ENCODE measurements at regions not wholly inside any gene's neighbourhood (a gene's known extent, or its start where the extent isn't known, plus 50 kb on each side); places are given as distances from the start of the nearest gene placed in this dataset.

GRCh38 chr18:68478246-68478645 lies 236.7 kb downstream of the TMX3 start:
- ATAC-seq: no peak
- intact Hi-C loops (cut with DNase I): no loop called here
- no peak for DNase-seq (ENCODE audit: missing footprints)

- intact Hi-C loops (cut with DNase I): no loop called here
- DNase-seq (ENCODE audit: missing footprints) (no peak), ATAC-seq (no peak)
Measured at GRCh38 chr18:68475883-68476282, 239.0 kb downstream of the TMX3 start.

- DNase-seq (ENCODE audit: missing footprints) (no peak), ATAC-seq (no peak)
- intact Hi-C loops (cut with DNase I): no loop called here
Measured at GRCh38 chr18:68472701-68473295, 242.1 kb downstream of the TMX3 start.

GRCh38 chr18:68469049-68469625 lies 245.8 kb downstream of the TMX3 start:
- DNase-seq (ENCODE audit: missing footprints) (no peak), ATAC-seq (no peak)
- intact Hi-C loops (cut with DNase I): no loop called here

GRCh38 chr18:68467957-68468356 lies 247.0 kb downstream of the TMX3 start:
- no peak for DNase-seq (ENCODE audit: missing footprints)
- ATAC-seq: no peak
- intact Hi-C loops (cut with DNase I): no loop called here

GRCh38 chr18:68467329-68467728 lies 247.6 kb downstream of the TMX3 start:
- intact Hi-C loops (cut with DNase I): no loop called here
- no peak for ATAC-seq
- DNase-seq (ENCODE audit: missing footprints): no peak

GRCh38 chr18:68466672-68467071 lies 248.2 kb downstream of the TMX3 start:
- no peak for ATAC-seq
- DNase-seq (ENCODE audit: missing footprints): no peak
- intact Hi-C loops (cut with DNase I): no loop called here

GRCh38 chr18:68462766-68463165 lies 252.1 kb downstream of the TMX3 start:
- ATAC-seq (no peak), DNase-seq (ENCODE audit: missing footprints) (no peak)
- intact Hi-C loops (cut with DNase I): no loop called here

GRCh38 chr18:68462148-68462547 lies 252.8 kb downstream of the TMX3 start:
- intact Hi-C loops (cut with DNase I): no loop called here
- ATAC-seq (no peak), DNase-seq (ENCODE audit: missing footprints) (no peak)

GRCh38 chr18:68461481-68462018 lies 253.4 kb downstream of the TMX3 start:
- intact Hi-C loops (cut with DNase I): no loop called here
- ATAC-seq (no peak), DNase-seq (ENCODE audit: missing footprints) (no peak)

GRCh38 chr18:68459968-68460367 lies 254.9 kb downstream of the TMX3 start:
- ATAC-seq (no peak), DNase-seq (ENCODE audit: missing footprints) (no peak)
- intact Hi-C loops (cut with DNase I): no loop called here

- no peak for ATAC-seq
- DNase-seq (ENCODE audit: missing footprints): no peak
- intact Hi-C loops (cut with DNase I): no loop called here
Measured at GRCh38 chr18:68456985-68457384, 257.9 kb downstream of the TMX3 start.

- DNase-seq (ENCODE audit: missing footprints) (no peak), ATAC-seq (no peak)
- intact Hi-C loops (cut with DNase I): no loop called here
Measured at GRCh38 chr18:68455229-68455603, 259.7 kb downstream of the TMX3 start.

GRCh38 chr18:68454511-68455228 lies 260.2 kb downstream of the TMX3 start:
- peak; percentile 72 for ATAC-seq
- intact Hi-C loops (cut with DNase I): no loop called here
- DNase-seq (ENCODE audit: missing footprints): no peak

GRCh38 chr18:68449292-68449691 lies 265.6 kb downstream of the TMX3 start:
- DNase-seq (ENCODE audit: missing footprints) (no peak), ATAC-seq (no peak)
- intact Hi-C loops (cut with DNase I): no loop called here

- DNase-seq (ENCODE audit: missing footprints) (no peak), ATAC-seq (no peak)
- intact Hi-C loops (cut with DNase I): no loop called here
Measured at GRCh38 chr18:68448736-68449135, 266.2 kb downstream of the TMX3 start.

- no peak for DNase-seq (ENCODE audit: missing footprints)
- intact Hi-C loops (cut with DNase I): no loop called here
- ATAC-seq: no peak
Measured at GRCh38 chr18:68447286-68447685, 267.6 kb downstream of the TMX3 start.

- no peak for ATAC-seq
- intact Hi-C loops (cut with DNase I): no loop called here
- DNase-seq (ENCODE audit: missing footprints): no peak
Measured at GRCh38 chr18:68445668-68446426, 269.1 kb downstream of the TMX3 start.

- intact Hi-C loops (cut with DNase I): no loop called here
- ATAC-seq (no peak), DNase-seq (ENCODE audit: missing footprints) (no peak)
Measured at GRCh38 chr18:68445136-68445535, 269.8 kb downstream of the TMX3 start.

GRCh38 chr18:68441241-68441640 lies 273.7 kb downstream of the TMX3 start:
- DNase-seq (ENCODE audit: missing footprints): no peak
- intact Hi-C loops (cut with DNase I): no loop called here
- no peak for ATAC-seq
